ENCODE measurements at regions not wholly inside any gene's neighbourhood (a gene's known extent, or its start where the extent isn't known, plus 50 kb on each side); places are given as distances from the start of the nearest gene placed in this dataset.

GRCh38 chr11:15859411-15859810 lies 496.9 kb downstream of the SOX6 start:
- no peak overlapping the region for H3K27ac ChIP-seq
- DNase-seq (no peak), ATAC-seq (no peak)
- intact Hi-C loops (cut with DNase I) = loop anchor here in 1 of 10 donors (10.0 kb wide), 1 partner anchor 755 kb away; no protein-coding TSS in a partner anchor
- 92 to 95% (median 93%) methylated on average over 3 of the region's 3 CpGs for WGBS, 4 donors
- no peak overlapping the region for H3K4me3 ChIP-seq
- no peaks in the 10 kb centered on the region for H3K36me3 ChIP-seq
- TF ChIP-seq POLR2A (IDR thresholded peaks at IDR 0.05) (no peak), CTCF (IDR thresholded peaks at IDR 0.05) (no peak)
- H3K9me3 ChIP-seq = no peaks in the 10 kb centered on the region
- H3K27me3 ChIP-seq = no peaks in the 10 kb centered on the region
- peaks cover 0 to 7% (median 0%) of the 10 kb centered on the region in 12 donors for H3K4me1 ChIP-seq

GRCh38 chr11:15861256-15861655 lies 495.1 kb downstream of the SOX6 start:
- WGBS, 4 donors = 56 to 63% (median 60%) methylated on average over 2 of the region's 2 CpGs
- ATAC-seq (peak in 3 of 4 donors; percentile 36 to 74 (median 53)), DNase-seq (no peak)
- no peaks in the 10 kb centered on the region for H3K27me3 ChIP-seq
- peaks cover 0 to 7% (median 0%) of the 10 kb centered on the region in 12 donors for H3K4me1 ChIP-seq
- H3K36me3 ChIP-seq = no peaks in the 10 kb centered on the region
- TF ChIP-seq POLR2A (IDR thresholded peaks at IDR 0.05) (no peak), CTCF (IDR thresholded peaks at IDR 0.05) (no peak)
- intact Hi-C loops (cut with DNase I) = no loop called here
- H3K4me3 ChIP-seq = no peak overlapping the region
- no peaks in the 10 kb centered on the region for H3K9me3 ChIP-seq
- H3K27ac ChIP-seq = no peak overlapping the region

GRCh38 chr11:15863411-15863810 lies 492.9 kb downstream of the SOX6 start:
- 45 to 71% (median 62%) methylated on average over 2 of the region's 2 CpGs for WGBS, 4 donors
- Histone ChIP-seq H3K4me1 (peaks cover 0 to 7% (median 0%) of the 10 kb centered on the region in 12 donors), H3K36me3 (no peaks in the 10 kb centered on the region), H3K4me3 (no peak overlapping the region), H3K27me3 (no peaks in the 10 kb centered on the region), H3K27ac (no peak overlapping the region), H3K9me3 (peaks cover 0 to 2% (median 0%) of the 10 kb centered on the region in 12 donors)
- ATAC-seq = peak in 2 of 4 donors; percentile 51 to 57
- intact Hi-C loops (cut with DNase I) = no loop called here
- TF ChIP-seq CTCF (IDR thresholded peaks at IDR 0.05) (no peak), POLR2A (IDR thresholded peaks at IDR 0.05) (no peak)
- no peak for DNase-seq

GRCh38 chr11:15864026-15864805 lies 492.1 kb downstream of the SOX6 start:
- DNase-seq = no peak
- Histone ChIP-seq H3K27ac (no peak overlapping the region), H3K9me3 (peaks cover 0 to 2% (median 0%) of the 10 kb centered on the region in 12 donors), H3K4me1 (peaks cover 0 to 7% (median 0%) of the 10 kb centered on the region in 12 donors), H3K27me3 (no peaks in the 10 kb centered on the region), H3K4me3 (no peak overlapping the region), H3K36me3 (no peaks in the 10 kb centered on the region)
- intact Hi-C loops (cut with DNase I) = no loop called here
- TF ChIP-seq CTCF (IDR thresholded peaks at IDR 0.05) = no peak
- ATAC-seq = no peak
- 86 to 91% (median 89%) methylated on average over 5 of the region's 5 CpGs for WGBS, 4 donors
